WTC11 (cell line): ENCODE measurements at regions not wholly inside any gene's neighbourhood (a gene's known extent, or its start where the extent isn't known, plus 50 kb on each side); places are given as distances from the start of the nearest gene placed in this dataset.

ENCODE experiments used
- ATAC-seq: fragments of 200-7000 bp; cut with Tn5 transposase; 2 replicates; pipeline ENCODE4 v1.10.0; 2021; ENCODE audit warnings: mild to moderate bottlenecking, moderate library complexity
- CTCF ChIA-PET: fragments of 300-600 bp; sonication (Branson Sonifier 250); formaldehyde crosslinking; loops from one replicate; lab custom pipeline; 2021; ENCODE audit warnings: antibody characterized with exemption; lab: Charles Lee
- POLR2A ChIA-PET: fragments of 350-600 bp; sonication (Branson Sonifier 250); formaldehyde crosslinking; loops from one replicate; lab custom pipeline; 2021; ENCODE audit warnings: antibody characterized with exemption; lab: Charles Lee
- DNase-seq: peaks from one replicate; pipeline ENCODE4 v3.0.0; 2021; ENCODE audit warnings: low spot score
- H3K27ac Mint-ChIP-seq: 2 replicates; pipeline ENCODE4 v1.8.0; 2021; ENCODE audit warnings: mixed read lengths
- H3K27me3 Mint-ChIP-seq: 2 replicates; pipeline ENCODE4 v1.8.0; 2021; ENCODE audit warnings: low read depth, mild to moderate bottlenecking, moderate library complexity, mixed read lengths
- H3K36me3 Mint-ChIP-seq: 2 replicates; pipeline ENCODE4 v1.8.0; 2021; ENCODE audit warnings: mixed read lengths
- H3K4me1 Mint-ChIP-seq: 2 replicates; pipeline ENCODE4 v1.8.0; 2022; ENCODE audit warnings: mixed read lengths
- H3K4me3 Mint-ChIP-seq: 2 replicates; pipeline ENCODE4 v1.8.0; 2021; ENCODE audit warnings: mild to moderate bottlenecking, moderate library complexity, mixed read lengths
- H3K9me3 Mint-ChIP-seq: 2 replicates; pipeline ENCODE4 v1.8.0; 2021; ENCODE audit warnings: mixed read lengths
- ARID4B ChIP-seq: sonication (generic); formaldehyde crosslinking; IDR thresholded peaks from 2 replicates; pipeline ENCODE4 v1.8.0; 2023; ENCODE audit warnings: missing genetic modification reagents, mild to moderate bottlenecking, borderline replicate concordance
- ESRRA ChIP-seq: sonication (generic); formaldehyde crosslinking; IDR thresholded peaks from 2 replicates; pipeline ENCODE4 v1.8.1; 2022; ENCODE audit warnings: mild to moderate bottlenecking, missing genetic modification reagents, borderline replicate concordance
- ETV6 ChIP-seq: sonication (generic); formaldehyde crosslinking; IDR thresholded peaks from 2 replicates; pipeline ENCODE4 v1.8.1; 2022; ENCODE audit warnings: mild to moderate bottlenecking, missing genetic modification reagents
- GABPB1 ChIP-seq: sonication (generic); formaldehyde crosslinking; IDR thresholded peaks from 2 replicates; pipeline ENCODE4 v1.8.1; 2023; ENCODE audit warnings: mild to moderate bottlenecking, missing genetic modification reagents
- MXD4 ChIP-seq: fragments of 250-450 bp; sonication (Bioruptor Pico); IDR thresholded peaks from 2 replicates; pipeline ENCODE4 v1.8.0; 2021; ENCODE audit warnings: mild to moderate bottlenecking, moderate library complexity, borderline replicate concordance
- MYBL2 ChIP-seq: sonication (generic); formaldehyde crosslinking; IDR thresholded peaks from 2 replicates; pipeline ENCODE4 v1.8.1; 2023; ENCODE audit warnings: mild to moderate bottlenecking, moderate library complexity, missing genetic modification reagents
- SOX15 ChIP-seq: fragments of 250-450 bp; sonication (Bioruptor Pico); IDR thresholded peaks from 2 replicates; pipeline ENCODE4 v1.9.0; 2021; ENCODE audit warnings: mild to moderate bottlenecking
- TCF7 ChIP-seq: sonication (generic); formaldehyde crosslinking; IDR thresholded peaks from 2 replicates; pipeline ENCODE4 v1.8.0; 2022; ENCODE audit warnings: mild to moderate bottlenecking, low read depth, missing genetic modification reagents, moderate library complexity
- TEAD1 ChIP-seq: sonication (generic); formaldehyde crosslinking; IDR thresholded peaks from 2 replicates; pipeline ENCODE4 v1.8.0; 2022; ENCODE audit warnings: mild to moderate bottlenecking, missing genetic modification reagents
- TP53 ChIP-seq: sonication (generic); formaldehyde crosslinking; IDR thresholded peaks from 2 replicates; pipeline ENCODE4 v1.8.1; 2023; ENCODE audit warnings: mild to moderate bottlenecking, missing genetic modification reagents
- USF2 ChIP-seq: sonication (generic); formaldehyde crosslinking; IDR thresholded peaks from 2 replicates; pipeline ENCODE4 v1.8.1; 2023; ENCODE audit warnings: mild to moderate bottlenecking, missing genetic modification reagents, moderate library complexity
- ZBTB21 ChIP-seq: sonication (generic); formaldehyde crosslinking; IDR thresholded peaks from 2 replicates; pipeline ENCODE4 v1.8.1; 2023; ENCODE audit warnings: mild to moderate bottlenecking, missing genetic modification reagents, borderline replicate concordance
- ZBTB43 ChIP-seq: sonication (generic); formaldehyde crosslinking; IDR thresholded peaks from 2 replicates; pipeline ENCODE4 v1.8.1; 2023; ENCODE audit warnings: mild to moderate bottlenecking, missing genetic modification reagents
- ZNF232 ChIP-seq: sonication (generic); formaldehyde crosslinking; IDR thresholded peaks from 2 replicates; pipeline ENCODE4 v1.8.0; 2022; ENCODE audit warnings: mild to moderate bottlenecking, missing genetic modification reagents
- ZNF512 ChIP-seq: sonication (generic); formaldehyde crosslinking; IDR thresholded peaks from 2 replicates; pipeline ENCODE4 v1.8.1; 2022; ENCODE audit warnings: missing genetic modification reagents, borderline replicate concordance

- Mint-ChIP-seq H3K4me1 (peaks cover 11% of the 10 kb centered on the region), H3K36me3 (no peaks in the 10 kb centered on the region), H3K27me3 (no peaks in the 10 kb centered on the region)
- no peak for DNase-seq
- CTCF ChIA-PET: interaction anchor here (1.4 kb wide), 1 partner anchor 17 kb away, joined by 3 read pairs; no protein-coding TSS in a partner anchor
- no peak for TF ChIP-seq ETV6 (CRISPR knock-in tag)
- no peak for TF ChIP-seq ARID4B (CRISPR knock-in tag)
- no peak for TF ChIP-seq ZBTB43 (CRISPR knock-in tag)
- TF ChIP-seq ZNF512 (CRISPR knock-in tag): no peak
- TF ChIP-seq MXD4 (CRISPR knock-in tag): no peak
- TF ChIP-seq, all 79 proteins: peak for 0
- POLR2A ChIA-PET: no interaction called here
- Mint-ChIP-seq H3K9me3 (no peaks in the 10 kb centered on the region), H3K27ac (0 out of 2 replicates have a peak overlapping the region, but pooled peaks have one; percentile 13), H3K4me3 (no peak overlapping the region)
- no peak for ATAC-seq
Measured at GRCh38 chr4:20445933-20446723, 194.4 kb downstream of the SLIT2 start.

- Mint-ChIP-seq H3K4me1 (peaks cover 11% of the 10 kb centered on the region), H3K9me3 (no peaks in the 10 kb centered on the region), H3K36me3 (no peaks in the 10 kb centered on the region), H3K27me3 (no peaks in the 10 kb centered on the region), H3K27ac (0 out of 2 replicates have a peak overlapping the region, but pooled peaks have one; percentile 22), H3K4me3 (no peak overlapping the region)
- ChIA-PET POLR2A (no interaction called here), CTCF (no interaction called here)
- no peak for DNase-seq
- TF ChIP-seq MYBL2 (CRISPR knock-in tag) (no peak), MXD4 (CRISPR knock-in tag) (no peak), TP53 (CRISPR knock-in tag) (no peak), GABPB1 (CRISPR knock-in tag) (no peak), ESRRA (no peak), USF2 (CRISPR knock-in tag) (no peak), ZNF232 (CRISPR knock-in tag) (no peak), SOX15 (CRISPR knock-in tag) (no peak), TCF7 (CRISPR knock-in tag) (no peak), TEAD1 (CRISPR knock-in tag) (no peak), ZBTB21 (CRISPR knock-in tag) (no peak)
- peak; percentile 74 for ATAC-seq
Measured at GRCh38 chr4:20447103-20447502, 195.4 kb downstream of the SLIT2 start.
